ENCODE measurements at regions not wholly inside any gene's neighbourhood (a gene's known extent, or its start where the extent isn't known, plus 50 kb on each side); places are given as distances from the start of the nearest gene placed in this dataset.

DNA sequence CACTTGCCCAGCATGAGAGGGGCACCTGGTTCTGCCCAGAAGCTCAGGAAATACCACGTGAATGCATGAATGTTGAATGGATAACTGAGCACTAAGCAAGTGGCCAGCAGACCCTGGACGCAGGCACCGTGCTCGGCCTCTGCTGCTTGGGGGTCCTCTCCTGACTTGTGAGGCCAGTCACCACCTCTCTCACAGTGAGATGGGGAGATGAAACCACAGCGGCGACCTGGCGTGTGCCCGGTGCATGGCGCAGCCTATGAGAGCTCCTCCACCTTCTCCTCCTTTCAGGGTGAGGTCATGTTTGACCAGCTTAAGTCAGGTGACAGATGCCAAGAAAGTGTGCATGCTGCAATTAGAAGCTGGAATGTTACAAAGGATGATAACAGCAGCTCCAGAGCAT, 75.5 kb downstream of the HMX1 start:
- no peak overlapping the region for H3K4me3 ChIP-seq (ENCODE audit: low read depth, low read length)
- TF ChIP-seq CTCF (IDR thresholded peaks at IDR 0.05; ENCODE audit: low read depth, low read length) = no peak

DNA sequence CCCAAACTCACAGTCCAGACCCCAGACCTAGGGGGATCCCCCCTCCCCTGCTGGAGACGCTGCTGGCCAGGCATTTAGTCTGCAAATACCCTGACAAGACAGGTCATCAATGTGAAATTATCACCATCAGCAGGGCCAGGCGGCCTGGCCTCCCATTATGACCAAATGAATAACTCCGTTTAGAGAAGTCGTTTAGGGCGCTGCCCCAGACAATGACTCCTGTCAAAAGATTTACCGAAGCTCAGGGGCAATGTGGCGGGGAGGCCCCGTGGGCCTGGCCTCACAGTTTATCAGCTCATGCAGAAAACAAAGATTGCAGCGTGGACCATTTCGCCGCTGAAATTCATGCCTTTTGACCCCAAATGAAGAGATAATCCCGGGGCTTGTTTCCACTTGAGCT, 76.5 kb downstream of the HMX1 start:
- H3K4me3 ChIP-seq (ENCODE audit: low read depth, low read length) = no peak overlapping the region
- TF ChIP-seq CTCF (IDR thresholded peaks at IDR 0.05; ENCODE audit: low read depth, low read length) = no peak

- no peak for TF ChIP-seq CTCF (IDR thresholded peaks at IDR 0.05; ENCODE audit: low read depth, low read length)
Measured at GRCh38 chr4:8794491-8794890, 77.1 kb downstream of the HMX1 start.

DNA sequence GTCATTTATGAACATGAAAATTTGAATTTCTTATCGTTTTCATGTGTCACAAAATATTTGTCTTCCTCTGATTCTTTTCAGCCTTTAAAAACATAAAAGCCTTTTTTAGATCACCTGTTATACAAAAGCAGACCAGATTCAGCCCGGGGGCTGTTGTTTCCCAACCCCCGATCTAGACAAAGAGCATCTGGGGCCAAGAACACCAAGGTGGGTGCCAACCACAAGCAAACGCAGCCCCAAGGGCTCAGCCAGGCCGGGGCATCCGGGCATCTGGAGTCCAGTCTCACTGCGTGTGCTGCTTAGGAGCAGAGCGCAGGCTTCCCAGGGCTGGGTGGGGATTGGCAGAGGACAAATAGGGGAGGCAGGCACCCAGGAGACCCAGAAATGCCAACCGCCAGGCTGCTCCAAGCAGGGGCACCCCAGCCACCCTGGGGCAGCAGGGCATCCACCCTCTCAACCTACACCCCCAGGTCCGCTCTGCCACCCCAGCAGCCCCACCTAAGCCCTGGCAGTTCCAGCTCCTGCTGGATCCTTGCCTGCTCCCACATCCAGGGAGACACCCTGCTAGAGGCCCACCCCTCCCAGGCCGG, 78.0 kb downstream of the HMX1 start:
- TF ChIP-seq CTCF (IDR thresholded peaks at IDR 0.05; ENCODE audit: low read depth, low read length) = no peak
- no peak overlapping the region for H3K4me3 ChIP-seq (ENCODE audit: low read depth, low read length)

More at GRCh38 chr4:8794491-8794890, 77.1 kb downstream of the HMX1 start:
- H3K4me3 ChIP-seq (ENCODE audit: low read depth, low read length) = no peak overlapping the region

- TF ChIP-seq CTCF (IDR thresholded peaks at IDR 0.05; ENCODE audit: low read depth, low read length) = no peak
- no peak overlapping the region for H3K4me3 ChIP-seq (ENCODE audit: low read depth, low read length)
Measured at GRCh38 chr4:8792491-8792890, 79.1 kb downstream of the HMX1 start.

DNA sequence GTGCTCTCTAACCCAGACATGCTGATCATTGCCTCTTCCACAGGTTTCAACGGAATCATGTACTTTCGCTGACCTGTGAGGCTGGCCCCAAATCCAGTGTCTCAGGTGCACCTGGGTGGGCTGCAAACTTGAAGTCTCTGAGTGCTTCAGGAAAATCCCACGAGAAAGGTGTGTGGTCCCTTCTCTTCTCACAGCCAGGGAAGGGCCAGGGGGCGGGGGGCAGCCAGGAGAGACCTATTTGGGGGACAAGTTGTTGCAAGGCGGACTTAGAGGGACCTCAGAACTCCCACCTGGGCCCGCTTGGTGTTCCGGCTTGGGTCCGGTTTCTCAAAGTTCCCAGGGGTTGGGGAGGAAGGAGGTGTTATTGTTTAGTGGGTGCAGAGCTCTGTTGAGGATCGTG, 80.0 kb downstream of the HMX1 start:
- TF ChIP-seq CTCF (IDR thresholded peaks at IDR 0.05; ENCODE audit: low read depth, low read length) = no peak
- no peak overlapping the region for H3K4me3 ChIP-seq (ENCODE audit: low read depth, low read length)

DNA sequence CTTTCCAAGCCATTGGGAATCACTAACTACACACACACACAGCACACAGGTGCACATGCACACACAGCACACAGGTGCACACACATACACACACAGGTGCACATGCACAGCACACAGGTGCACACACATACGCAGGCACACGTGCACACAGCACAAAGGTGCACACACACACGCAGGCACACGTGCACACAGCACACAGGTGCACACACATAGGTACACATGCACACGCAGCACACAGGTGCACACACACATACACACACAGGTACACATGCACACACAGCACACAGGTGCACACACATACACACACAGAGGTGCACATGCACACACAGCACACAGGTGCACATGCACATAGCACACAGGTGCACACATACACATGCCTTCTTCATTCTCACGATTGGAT, 80.9 kb downstream of the HMX1 start:
- H3K4me3 ChIP-seq (ENCODE audit: low read depth, low read length) = no peak overlapping the region
- no peak for TF ChIP-seq CTCF (IDR thresholded peaks at IDR 0.05; ENCODE audit: low read depth, low read length)

All from WI38 (cell line).